NCI-H524 treated with DMSO at 0.1 percent for 48 hours (cell line): ENCODE measurements at regions not wholly inside any gene's neighbourhood (a gene's known extent, or its start where the extent isn't known, plus 50 kb on each side); places are given as distances from the start of the nearest gene placed in this dataset.

Experiments
- DNase-seq: peaks from one replicate; lab custom pipeline; 2025; lab: John Stamatoyannopoulos, UW

DNA sequence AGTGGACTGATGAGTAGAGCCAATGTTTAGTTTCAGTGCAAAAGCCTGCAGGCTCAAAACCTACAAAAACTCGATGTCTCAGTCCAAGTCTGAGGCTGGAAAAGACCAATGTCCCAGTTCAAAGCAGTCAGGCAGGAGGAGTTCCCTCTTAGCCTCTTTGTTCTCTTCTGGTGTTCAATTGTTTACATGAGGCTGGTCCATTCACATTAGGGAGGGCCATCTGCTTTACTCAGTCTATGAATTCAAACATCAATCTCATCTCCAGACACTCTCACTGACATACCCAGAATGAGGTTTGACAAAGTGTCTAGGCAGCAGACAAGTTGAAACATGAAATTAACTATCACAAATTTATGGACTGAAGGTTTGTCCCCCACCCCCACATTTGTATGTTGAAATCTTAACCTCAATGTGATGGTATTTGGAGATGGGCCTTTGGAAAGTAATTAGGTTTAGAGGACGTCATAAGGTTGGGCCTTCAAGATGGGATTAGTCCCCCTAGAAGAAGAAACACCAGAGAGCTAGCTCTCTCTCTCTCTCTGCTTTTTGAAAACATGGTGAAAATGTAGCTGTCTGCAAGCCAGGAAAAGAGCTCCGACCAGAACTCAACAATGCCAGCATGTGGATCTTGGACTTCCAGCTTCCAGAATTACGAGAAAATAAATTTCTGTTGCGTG is 438.5 kb upstream of the RGMA start:
- DNase-seq, result no peak

GRCh38 chr15:93524432-93524831 is 435.4 kb upstream of the RGMA start:
- no peak for DNase-seq

GRCh38 chr15:93523481-93523880 is 434.5 kb upstream of the RGMA start:
- DNase-seq, result no peak

GRCh38 chr15:93520206-93520605 is 431.2 kb upstream of the RGMA start:
- DNase-seq, result no peak

- no peak for DNase-seq
These were observed 430.6 kb upstream of the RGMA start for GRCh38 chr15:93519599-93519998.

- no peak for DNase-seq
These were observed 428.2 kb upstream of the RGMA start for GRCh38 chr15:93517176-93517575.

DNA sequence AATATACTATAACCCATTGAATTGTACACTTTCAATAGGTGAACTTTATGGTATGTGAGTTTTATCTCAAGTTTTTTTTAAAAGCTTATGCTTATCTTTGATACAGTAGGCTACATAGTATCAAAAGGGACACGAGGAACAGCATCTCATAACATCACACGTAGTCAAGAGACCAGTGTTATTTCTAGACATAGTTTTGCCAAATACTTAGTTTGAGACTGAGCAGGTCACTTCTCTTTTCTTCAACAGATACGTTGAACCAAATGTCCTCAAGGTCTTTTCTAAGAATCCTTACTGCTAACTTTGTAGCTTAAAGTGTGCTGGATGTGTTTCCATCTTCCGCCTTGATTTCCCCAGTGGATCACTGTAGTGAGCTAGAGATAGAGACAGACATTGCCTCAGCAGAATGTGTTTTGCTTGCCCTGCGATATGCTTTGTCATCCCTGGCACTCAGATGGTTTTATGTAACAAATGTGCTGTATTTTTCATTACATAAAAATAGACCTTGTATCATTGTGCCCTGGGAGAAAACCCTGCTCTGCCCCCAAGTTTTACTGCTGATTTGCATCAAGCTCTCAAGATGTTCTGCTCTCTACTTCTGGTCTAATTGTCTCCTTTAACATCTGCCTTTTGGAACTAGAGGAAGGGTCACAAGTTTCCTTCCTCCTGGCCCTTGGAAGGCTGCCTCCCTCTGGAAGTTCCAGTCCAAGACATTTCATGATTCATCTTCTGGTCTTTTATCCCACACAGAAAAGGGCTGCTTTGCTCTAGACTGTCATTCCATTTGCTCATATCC is 426.4 kb upstream of the RGMA start:
- DNase-seq, result no peak

DNA sequence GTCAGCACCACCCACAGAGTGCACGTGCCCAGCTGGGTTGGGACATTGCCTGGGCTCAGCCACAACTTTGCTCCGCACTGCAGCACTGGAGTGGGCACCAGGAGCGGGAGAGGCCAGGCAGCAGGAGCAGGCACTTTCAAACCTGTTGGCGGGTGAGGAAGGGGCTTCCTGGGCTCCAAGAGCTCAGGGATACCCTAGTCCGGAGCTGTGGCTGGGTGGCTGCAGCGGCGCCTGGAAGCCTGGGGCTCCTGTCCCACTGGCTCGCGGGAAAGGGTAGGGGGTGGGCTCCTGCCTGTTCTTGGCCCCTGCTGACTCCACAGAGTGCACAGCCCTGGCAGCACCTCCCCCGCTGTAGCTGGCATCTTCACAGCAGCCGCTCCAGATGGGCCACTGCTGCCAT is 417.6 kb upstream of the RGMA start:
- DNase-seq, result no peak

DNA sequence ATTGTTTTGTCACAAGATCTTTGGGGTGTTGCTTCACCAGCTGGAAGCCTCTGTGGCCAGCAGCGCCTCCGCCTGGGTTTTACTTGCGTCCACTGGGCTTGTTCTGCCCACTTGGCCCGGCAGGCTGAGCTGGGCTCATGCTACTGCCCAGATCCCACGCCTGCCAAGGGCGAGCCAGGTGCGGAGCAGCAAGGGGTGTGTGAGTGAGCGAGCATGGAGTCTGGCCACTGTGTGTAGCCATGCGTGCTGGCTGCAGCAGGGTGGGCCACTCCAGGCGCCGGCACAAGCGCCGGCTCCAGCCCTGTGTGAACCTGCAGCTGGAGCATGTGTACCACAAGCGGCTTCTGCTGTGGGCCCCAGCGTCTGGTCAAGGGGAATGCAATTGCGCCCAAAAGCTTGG is 416.5 kb upstream of the RGMA start:
- no peak for DNase-seq

DNA sequence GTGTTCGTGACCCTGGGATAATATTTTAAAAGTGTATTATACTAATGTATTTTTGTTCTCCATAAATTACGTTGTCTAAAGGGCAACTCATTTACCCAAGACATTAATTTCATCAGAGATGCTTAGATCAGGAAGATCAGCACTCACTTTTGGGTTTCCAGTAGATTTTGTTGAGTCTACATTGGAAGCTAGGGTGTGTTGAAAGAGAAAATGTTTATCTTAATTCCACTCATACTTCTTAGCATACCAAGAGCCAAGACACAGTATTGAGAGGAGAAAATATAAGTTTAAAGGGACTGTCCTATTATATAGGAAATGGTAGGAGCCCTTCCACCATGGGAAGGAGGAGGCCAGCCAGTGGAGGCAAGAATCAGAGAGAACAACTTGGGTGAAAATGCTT is 412.9 kb upstream of the RGMA start:
- DNase-seq, result no peak

DNA sequence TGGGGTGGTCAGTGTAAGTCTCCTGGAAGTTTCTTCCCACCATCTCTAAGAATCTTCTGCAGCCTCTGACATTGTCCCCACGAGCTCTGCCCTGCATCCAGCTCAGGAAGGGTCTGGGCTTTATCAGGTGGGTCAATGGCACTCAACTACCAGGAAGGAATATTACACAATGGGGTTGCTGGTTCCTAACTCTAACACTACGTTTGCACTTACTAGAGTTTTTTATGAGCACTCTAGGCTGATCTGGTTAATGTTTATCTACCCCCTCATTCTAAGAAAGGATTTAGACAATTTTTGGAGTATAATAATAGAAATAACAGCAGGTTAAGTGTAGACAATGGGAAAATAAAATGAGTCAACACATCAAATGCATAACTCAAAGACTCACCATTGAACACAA is 411.1 kb upstream of the RGMA start:
- no peak for DNase-seq

- no peak for DNase-seq
These were observed 408.3 kb upstream of the RGMA start for GRCh38 chr15:93497291-93497690.

DNA sequence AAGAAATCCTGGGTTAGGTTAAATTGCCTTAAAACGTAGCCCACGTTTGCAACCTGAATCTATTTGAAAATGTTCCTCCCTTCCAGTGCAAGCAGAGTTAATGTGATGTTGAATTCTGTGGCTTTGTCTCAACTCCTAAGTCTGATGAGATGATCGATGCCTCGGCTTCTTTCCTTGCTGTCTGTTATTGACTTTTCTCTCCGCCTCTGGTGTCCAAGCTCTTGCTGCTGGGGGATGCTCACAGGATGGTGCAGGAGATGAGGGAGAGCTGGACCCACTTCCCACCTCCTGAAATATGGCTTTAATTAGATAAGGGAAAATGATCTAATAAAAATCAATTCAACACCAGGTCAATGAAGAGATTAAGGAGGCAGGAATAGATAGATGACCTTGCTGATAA is 407.9 kb upstream of the RGMA start:
- DNase-seq, result no peak

DNA sequence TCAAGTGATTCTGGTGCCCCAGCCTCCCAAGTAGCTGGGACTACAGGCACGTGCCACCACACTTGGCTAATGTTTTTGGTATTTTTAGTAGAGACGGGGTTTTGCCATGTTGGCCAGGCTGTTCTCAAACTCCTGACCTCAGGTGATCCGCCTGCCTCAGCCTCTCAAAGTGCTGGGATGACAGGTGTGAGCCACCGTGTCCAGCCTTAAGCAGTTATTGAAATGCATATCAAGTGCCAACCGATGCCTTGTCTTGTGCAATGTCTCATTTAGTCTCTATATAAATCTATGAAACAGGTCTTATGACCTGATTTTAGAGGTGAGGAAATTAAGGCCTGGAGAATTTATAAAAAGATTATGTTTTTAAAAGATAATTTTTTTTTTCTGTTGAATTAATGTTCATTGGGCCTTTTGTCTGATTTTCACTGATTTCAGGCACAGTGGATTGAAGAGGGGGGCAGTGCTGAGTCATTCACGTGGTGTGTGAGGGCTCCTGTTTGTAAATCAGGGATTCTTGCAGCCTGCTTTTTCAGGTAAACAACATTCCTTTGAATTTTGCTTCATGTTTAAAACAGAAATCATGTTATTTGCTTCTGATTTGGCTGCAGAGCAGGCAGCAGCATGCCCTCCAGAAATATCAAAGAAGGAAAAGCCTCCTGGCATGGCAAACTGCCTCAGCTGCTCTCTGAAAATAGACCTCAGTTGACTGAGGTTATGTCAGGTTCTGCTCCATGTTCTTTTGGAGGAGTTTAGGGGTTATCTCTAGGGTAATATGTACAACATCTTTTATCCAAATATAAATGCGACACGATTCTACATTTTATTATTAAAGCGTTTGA is 407.0 kb upstream of the RGMA start:
- DNase-seq, result no peak

GRCh38 chr15:93493172-93493571 is 404.2 kb upstream of the RGMA start:
- no peak for DNase-seq

DNA sequence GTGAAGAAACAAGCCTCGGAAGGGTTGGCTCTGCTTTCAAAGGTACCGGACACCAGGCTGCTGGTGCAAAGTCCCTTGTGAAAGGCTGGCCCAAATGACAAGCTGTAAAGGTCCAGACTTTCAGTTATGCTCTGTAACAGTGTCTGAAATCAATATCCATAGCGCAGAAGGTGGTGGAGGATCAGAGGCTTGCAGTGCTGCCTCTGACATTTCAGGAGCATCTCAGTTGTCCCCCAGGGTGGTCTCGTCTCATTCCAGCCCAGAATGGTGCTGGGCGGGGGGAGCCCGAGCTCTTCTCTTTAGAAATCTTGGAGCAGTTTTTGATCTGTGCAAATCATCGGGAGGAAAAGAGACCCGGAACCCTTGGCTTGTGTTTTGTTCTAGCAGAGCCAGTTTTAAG is 402.3 kb upstream of the RGMA start:
- DNase-seq, result no peak

- no peak for DNase-seq
These were observed 399.3 kb upstream of the RGMA start for GRCh38 chr15:93488296-93488713.

GRCh38 chr15:93486407-93487117 is 397.6 kb upstream of the RGMA start:
- DNase-seq, result no peak

GRCh38 chr15:93485438-93486327 is 396.7 kb upstream of the RGMA start:
- no peak for DNase-seq

DNA sequence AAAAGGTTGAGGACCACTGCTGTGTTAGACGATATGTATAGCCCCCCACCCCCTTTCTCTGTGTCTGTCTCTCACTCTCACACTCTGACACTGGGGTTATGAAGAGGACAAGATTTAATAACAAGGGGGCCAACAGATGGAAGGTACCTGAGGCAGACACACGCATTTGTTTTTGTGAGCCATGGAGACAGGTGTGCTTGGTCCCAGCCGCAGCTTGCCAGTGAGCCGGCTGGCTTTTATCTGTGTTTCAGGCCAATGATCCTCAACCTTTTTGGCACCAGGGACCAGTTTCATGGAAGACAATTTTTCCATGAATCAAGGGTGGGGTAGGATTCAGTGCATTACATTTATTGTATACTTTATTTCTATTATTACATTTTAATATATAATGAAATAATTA is 394.9 kb upstream of the RGMA start:
- no peak for DNase-seq

- no peak for DNase-seq
These were observed 393.7 kb upstream of the RGMA start for GRCh38 chr15:93482731-93483130.
